ENCODE measurements at regions not wholly inside any gene's neighbourhood (a gene's known extent, or its start where the extent isn't known, plus 50 kb on each side); places are given as distances from the start of the nearest gene placed in this dataset.
A peak's percentile ranks its signal among the peaks of the same experiment; 100 is the strongest.

GRCh38 chr12:41932470-41932991 is 212.1 kb downstream of the GXYLT1 start:
- no peak for DNase-seq (ENCODE audit: low spot score)
- Mint-ChIP-seq H3K27ac (ENCODE audit: unreplicated experiment) (peak overlapping the region; percentile 55), H3K36me3 (ENCODE audit: low read depth) (no peaks in the 10 kb centered on the region), H3K9me3 (ENCODE audit: low read depth) (no peaks in the 10 kb centered on the region), H3K4me1 (ENCODE audit: low read depth) (peaks cover 14% of the 10 kb centered on the region), H3K4me3 (ENCODE audit: unreplicated experiment) (peak overlapping the region; percentile 92), H3K27me3 (ENCODE audit: low read depth) (no peaks in the 10 kb centered on the region)
- TF ChIP-seq, protein P1, sequence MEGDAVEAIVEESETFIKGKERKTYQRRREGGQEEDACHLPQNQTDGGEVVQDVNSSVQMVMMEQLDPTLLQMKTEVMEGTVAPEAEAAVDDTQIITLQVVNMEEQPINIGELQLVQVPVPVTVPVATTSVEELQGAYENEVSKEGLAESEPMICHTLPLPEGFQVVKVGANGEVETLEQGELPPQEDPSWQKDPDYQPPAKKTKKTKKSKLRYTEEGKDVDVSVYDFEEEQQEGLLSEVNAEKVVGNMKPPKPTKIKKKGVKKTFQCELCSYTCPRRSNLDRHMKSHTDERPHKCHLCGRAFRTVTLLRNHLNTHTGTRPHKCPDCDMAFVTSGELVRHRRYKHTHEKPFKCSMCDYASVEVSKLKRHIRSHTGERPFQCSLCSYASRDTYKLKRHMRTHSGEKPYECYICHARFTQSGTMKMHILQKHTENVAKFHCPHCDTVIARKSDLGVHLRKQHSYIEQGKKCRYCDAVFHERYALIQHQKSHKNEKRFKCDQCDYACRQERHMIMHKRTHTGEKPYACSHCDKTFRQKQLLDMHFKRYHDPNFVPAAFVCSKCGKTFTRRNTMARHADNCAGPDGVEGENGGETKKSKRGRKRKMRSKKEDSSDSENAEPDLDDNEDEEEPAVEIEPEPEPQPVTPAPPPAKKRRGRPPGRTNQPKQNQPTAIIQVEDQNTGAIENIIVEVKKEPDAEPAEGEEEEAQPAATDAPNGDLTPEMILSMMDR (IDR thresholded peaks at IDR 0.05), result peak; percentile 29

DNA sequence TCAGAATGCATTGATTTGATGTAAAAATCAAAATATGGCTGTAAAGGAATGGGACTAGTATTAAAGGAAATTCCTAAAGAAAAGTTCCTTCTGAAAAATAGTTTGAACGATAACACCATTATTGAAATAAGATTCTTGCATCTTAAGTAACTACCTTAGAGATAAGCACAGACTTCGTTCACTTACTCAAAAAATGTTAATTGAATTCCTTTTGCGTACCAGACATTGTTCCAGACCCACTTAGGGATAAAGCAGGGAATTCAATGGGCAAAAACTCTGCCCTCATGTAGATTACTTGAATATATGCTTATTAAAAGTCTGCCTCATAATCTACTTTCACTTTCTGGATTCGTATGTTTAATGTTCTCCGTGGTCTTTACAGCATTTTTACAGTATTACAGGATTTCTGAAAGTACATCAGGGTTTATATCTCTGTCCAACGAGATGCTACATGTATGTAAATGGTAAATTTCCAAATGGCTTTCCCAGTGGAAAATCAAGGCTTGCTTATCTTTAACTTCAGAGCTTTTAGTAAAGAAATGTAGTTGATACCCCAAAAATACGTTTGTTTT is 213.7 kb downstream of the GXYLT1 start:
- no peak overlapping the region for H3K4me3 Mint-ChIP-seq (ENCODE audit: unreplicated experiment)
- H3K27me3 Mint-ChIP-seq (ENCODE audit: low read depth), result no peaks in the 10 kb centered on the region
- DNase-seq (ENCODE audit: low spot score), result no peak

GRCh38 chr12:41924111-41924510 is 220.6 kb downstream of the GXYLT1 start:
- H3K27me3 Mint-ChIP-seq (ENCODE audit: low read depth), result no peaks in the 10 kb centered on the region
- no peak overlapping the region for H3K27ac Mint-ChIP-seq (ENCODE audit: unreplicated experiment)
- H3K4me1 Mint-ChIP-seq (ENCODE audit: low read depth), result no peaks in the 10 kb centered on the region
- TF ChIP-seq, protein P1 (IDR thresholded peaks at IDR 0.05), result no peak
- no peaks in the 10 kb centered on the region for H3K36me3 Mint-ChIP-seq (ENCODE audit: low read depth)
- H3K4me3 Mint-ChIP-seq (ENCODE audit: unreplicated experiment), result no peak overlapping the region
- no peaks in the 10 kb centered on the region for H3K9me3 Mint-ChIP-seq (ENCODE audit: low read depth)
- no peak for DNase-seq (ENCODE audit: low spot score)

More for the DNA sequence above, 213.7 kb downstream of the GXYLT1 start:
- H3K36me3 Mint-ChIP-seq (ENCODE audit: low read depth), result no peaks in the 10 kb centered on the region
- no peaks in the 10 kb centered on the region for H3K9me3 Mint-ChIP-seq (ENCODE audit: low read depth)
- TF ChIP-seq, protein P1 (IDR thresholded peaks at IDR 0.05), result no peak
- H3K4me1 Mint-ChIP-seq (ENCODE audit: low read depth), result peaks cover 14% of the 10 kb centered on the region
- no peak overlapping the region for H3K27ac Mint-ChIP-seq (ENCODE audit: unreplicated experiment)

DNA sequence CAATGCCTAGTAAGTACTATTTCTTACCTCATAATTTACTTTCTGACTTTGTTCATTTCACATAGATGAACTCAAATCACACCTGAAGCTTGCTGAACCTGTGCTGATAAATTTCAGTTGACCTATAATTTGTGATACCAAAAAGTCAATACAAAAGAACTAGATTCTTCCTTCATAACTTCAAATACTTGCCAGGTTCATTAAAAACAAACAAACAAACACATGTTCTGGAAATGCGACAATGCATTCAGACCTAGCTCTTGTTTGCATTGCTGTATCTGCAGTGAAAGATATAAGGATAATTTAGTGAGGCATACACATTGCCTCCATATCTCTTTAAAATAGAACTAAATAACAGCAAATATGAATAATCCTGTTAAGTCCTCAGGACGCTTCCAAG is 221.3 kb downstream of the GXYLT1 start:
- H3K27ac Mint-ChIP-seq (ENCODE audit: unreplicated experiment), result no peak overlapping the region
- no peaks in the 10 kb centered on the region for H3K36me3 Mint-ChIP-seq (ENCODE audit: low read depth)
- H3K27me3 Mint-ChIP-seq (ENCODE audit: low read depth), result no peaks in the 10 kb centered on the region
- no peak for DNase-seq (ENCODE audit: low spot score)
- H3K4me1 Mint-ChIP-seq (ENCODE audit: low read depth), result peaks cover 2% of the 10 kb centered on the region
- H3K9me3 Mint-ChIP-seq (ENCODE audit: low read depth), result no peaks in the 10 kb centered on the region
- H3K4me3 Mint-ChIP-seq (ENCODE audit: unreplicated experiment), result no peak overlapping the region
- TF ChIP-seq, protein P1 (IDR thresholded peaks at IDR 0.05), result no peak

DNA sequence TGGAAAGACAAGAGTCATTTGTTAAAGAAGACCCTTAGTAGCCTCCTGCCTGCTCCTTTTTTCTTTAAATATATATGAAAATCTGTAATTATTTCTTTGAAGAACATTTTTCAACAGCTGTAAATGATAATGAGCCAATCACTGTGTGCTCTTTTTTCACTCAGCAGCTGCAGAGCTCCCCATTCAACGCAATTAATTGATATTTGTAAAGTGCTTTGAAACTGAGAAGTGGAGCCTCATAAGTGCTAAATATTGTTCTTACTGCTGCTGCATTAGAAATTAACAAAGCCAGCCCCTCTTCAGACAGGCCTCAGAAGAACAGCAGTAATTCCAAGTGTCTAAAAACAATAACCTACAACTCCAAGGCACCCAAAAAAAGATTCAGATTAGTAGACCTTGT is 224.3 kb downstream of the GXYLT1 start:
- Mint-ChIP-seq H3K36me3 (ENCODE audit: low read depth) (no peaks in the 10 kb centered on the region), H3K27me3 (ENCODE audit: low read depth) (no peaks in the 10 kb centered on the region), H3K9me3 (ENCODE audit: low read depth) (no peaks in the 10 kb centered on the region), H3K27ac (ENCODE audit: unreplicated experiment) (no peak overlapping the region), H3K4me3 (ENCODE audit: unreplicated experiment) (no peak overlapping the region), H3K4me1 (ENCODE audit: low read depth) (peaks cover 11% of the 10 kb centered on the region)
- DNase-seq (ENCODE audit: low spot score), result no peak
- TF ChIP-seq, protein P1 (IDR thresholded peaks at IDR 0.05), result no peak

Measured in chondrocyte (in vitro differentiated cells).